GM19025 (cell line): ENCODE measurements at regions not wholly inside any gene's neighbourhood (a gene's known extent, or its start where the extent isn't known, plus 50 kb on each side); places are given as distances from the start of the nearest gene placed in this dataset.

ENCODE experiments used
- ATAC-seq: cut with Tn5 transposase; IDR thresholded peaks from one replicate; pipeline ENCODE4 v1.9.1; 2021; ENCODE audit warnings: mild to moderate bottlenecking, low read depth, moderate library complexity; ENCODE audit not compliant: unreplicated experiment

DNA sequence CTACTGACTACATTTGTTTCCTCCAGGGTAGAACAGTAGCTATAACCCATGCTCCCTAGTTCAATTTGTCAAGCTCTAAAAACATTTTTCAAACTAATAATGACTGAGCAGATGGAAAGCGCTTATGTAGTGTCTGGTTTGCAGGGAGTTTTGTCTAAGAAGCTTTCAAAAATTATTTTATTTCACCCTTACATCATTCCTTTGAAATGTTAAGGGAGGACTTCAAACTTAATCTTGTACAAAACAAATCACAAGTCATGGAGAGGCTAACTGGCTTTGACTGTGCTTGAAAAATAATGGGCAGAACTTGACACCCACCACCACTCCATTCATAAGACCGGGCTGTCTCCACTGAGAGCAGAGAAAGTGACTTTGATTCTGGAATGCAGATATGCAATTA lies 153.4 kb upstream of the QRFPR start:
- no peak for ATAC-seq

DNA sequence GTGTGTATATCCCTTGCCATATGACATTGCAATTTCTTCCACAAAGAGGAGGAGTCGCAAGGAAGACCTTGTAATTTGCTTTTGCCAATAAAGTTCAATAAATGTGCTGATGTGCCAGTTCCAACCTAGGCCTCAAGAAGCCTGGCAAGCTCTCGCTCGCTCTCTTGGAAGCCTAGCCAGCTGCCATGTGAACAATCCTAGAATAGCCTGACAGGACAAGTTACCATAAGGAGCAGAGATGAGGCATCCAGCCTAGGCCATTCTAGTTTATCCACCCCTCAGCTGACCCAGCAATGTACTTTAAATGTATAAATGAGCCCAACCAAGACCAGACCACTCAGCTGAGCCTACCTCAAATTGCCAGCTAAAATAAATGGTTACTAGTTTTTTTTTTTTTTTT lies 145.7 kb upstream of the QRFPR start:
- no peak for ATAC-seq

DNA sequence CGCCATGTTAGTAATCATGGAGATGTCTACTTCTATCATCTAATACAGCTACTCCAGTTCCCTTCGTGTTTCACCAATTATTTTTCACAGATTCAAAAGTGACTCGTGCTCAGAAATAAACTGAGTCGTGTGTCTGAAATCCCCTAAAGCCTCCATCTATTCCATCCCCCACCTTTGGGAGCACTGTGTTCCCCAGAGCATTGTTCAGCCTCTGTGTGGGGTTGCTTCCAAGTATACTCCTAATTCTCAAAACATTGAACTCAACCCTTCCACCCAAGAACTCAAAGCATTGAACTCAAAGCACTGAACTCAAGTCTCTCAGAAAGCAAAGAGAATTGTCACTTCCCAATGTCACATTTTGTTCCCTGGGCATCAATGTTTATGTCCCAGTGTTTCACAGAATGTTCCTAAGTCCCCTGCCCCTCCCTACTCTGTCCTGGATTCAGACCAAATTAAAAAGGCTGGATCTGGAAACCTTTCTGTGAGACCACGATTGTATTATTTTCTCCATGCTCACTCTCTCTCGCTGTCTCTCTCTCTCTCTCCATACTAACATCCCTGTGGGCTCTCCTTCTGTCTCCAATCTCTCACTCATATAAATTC lies 138.5 kb upstream of the QRFPR start:
- no peak for ATAC-seq

DNA sequence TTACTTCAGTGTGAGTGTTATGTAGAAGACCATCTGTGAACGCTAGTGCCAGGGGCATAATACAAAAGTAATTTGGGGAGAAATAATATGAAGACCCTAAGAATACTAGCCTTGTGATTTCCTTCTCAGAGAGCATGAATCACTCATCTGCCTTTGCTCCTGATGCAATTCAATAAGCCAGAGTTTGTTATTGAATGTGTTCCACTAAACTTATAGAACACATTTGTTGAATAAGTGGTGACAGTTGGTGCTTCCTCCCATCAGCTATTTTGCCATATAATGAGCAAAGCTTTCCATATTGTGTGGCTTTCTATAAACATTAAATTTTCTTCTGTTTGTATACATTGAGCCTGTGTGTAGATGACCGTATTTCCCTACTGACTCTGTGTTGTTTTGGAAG lies 136.4 kb upstream of the QRFPR start:
- no peak for ATAC-seq

DNA sequence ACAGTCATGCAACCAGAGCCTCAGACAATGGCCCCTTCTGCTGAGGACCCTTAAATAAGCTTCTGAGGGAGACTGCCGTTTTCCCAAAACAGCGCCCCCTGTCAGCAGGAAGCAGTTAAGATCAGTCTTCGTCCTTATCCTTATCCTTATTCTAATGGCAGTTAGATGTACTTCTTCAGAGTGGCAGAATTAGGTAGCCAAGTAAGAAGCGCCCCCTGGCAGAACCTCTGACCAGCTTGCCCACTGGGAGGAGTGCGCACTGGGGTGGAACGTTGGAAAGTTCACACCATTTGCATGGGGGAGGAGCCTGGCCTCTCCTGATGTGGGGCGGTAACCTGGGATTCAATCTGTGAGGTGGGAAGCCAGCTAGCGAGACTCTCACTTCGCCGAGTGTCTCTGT lies 133.6 kb upstream of the QRFPR start:
- no peak for ATAC-seq

DNA sequence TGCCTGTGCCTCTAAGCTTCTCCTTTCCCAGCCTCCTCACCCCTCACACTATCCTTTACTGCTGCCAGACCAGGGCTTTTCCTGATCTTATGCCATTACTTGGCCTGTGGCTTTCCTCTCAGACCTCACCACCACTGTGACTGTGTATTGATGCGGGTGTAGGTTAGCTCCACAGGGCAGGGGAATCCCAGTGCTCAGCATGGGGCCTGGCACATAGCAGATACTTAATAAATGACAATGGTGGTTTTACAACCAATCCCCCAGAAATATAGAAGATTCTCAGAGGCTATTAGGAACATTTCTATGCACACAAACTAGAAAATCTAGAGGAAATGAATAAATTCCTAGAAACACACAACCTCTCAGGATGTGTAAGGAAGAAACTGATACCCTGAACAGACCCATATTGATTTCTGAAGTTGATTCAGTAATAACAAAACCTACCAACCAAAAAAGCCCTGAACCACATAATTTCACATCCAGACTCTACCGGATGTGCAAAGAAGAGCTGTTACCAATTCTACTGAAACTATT lies 129.6 kb upstream of the QRFPR start:
- peak; percentile 78 for ATAC-seq

- ATAC-seq = no peak
These were observed 104.5 kb upstream of the QRFPR start for GRCh38 chr4:121485190-121485804.

GRCh38 chr4:121484633-121485032 lies 103.8 kb upstream of the QRFPR start:
- peak; percentile 94 for ATAC-seq

DNA sequence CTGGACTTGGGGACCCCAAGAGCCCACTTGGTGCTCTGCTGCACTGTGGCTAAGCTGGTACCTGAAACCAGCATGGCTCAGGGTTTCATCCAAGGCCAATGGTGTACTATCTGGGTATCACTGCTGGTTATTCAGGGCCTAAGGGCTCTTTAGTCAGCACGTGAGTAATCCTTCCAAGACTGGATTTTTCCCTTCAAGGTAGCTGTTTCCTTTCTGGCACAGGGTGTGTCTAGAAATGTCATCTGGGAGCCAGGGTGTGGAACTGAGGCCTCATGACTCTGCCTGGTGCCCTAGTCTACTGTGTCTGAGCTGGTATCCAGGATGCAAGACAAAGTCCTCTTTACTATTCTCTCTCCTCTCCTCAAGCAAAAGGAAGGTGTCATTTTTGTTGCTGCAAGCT lies 99.0 kb upstream of the QRFPR start:
- no peak for ATAC-seq

GRCh38 chr4:121477480-121477879 lies 96.7 kb upstream of the QRFPR start:
- ATAC-seq = no peak

DNA sequence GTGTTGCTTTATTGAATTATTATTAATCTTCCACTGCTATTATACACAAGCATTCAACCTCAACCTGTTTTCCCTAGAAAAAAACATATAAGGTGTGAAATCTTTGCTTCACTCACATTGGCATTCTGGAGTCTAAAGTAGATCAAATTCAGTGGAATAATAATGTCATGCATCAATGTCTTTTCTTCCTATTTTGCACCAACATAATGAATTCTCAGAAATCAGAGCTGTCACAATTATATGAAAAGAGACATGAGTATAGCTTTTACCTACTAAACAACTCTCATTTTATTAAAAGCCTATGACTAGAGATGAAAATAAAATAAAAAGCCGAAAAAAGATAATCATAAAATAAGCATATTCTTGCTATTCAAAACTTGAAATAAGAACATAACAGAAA lies 96.3 kb upstream of the QRFPR start:
- ATAC-seq = no peak

- ATAC-seq = no peak
These were observed 92.3 kb upstream of the QRFPR start for GRCh38 chr4:121472937-121473721.

GRCh38 chr4:121464854-121465253 lies 84.0 kb upstream of the QRFPR start:
- no peak for ATAC-seq

GRCh38 chr4:121462660-121463261 lies 81.9 kb upstream of the QRFPR start:
- peak; percentile 74 for ATAC-seq

- no peak for ATAC-seq
These were observed 78.2 kb upstream of the QRFPR start for GRCh38 chr4:121459026-121459425.

- ATAC-seq = no peak
These were observed 76.6 kb upstream of the QRFPR start for GRCh38 chr4:121457278-121457875.

- ATAC-seq = no peak
These were observed 74.5 kb upstream of the QRFPR start for GRCh38 chr4:121455285-121455684.

- no peak for ATAC-seq
These were observed 73.6 kb upstream of the QRFPR start for GRCh38 chr4:121454251-121454979.

- ATAC-seq = no peak
These were observed 70.5 kb upstream of the QRFPR start for GRCh38 chr4:121451310-121451709.

GRCh38 chr4:121449416-121449815 lies 68.6 kb upstream of the QRFPR start:
- no peak for ATAC-seq
